Calu3 (cell line): ENCODE measurements at regions not wholly inside any gene's neighbourhood (a gene's known extent, or its start where the extent isn't known, plus 50 kb on each side); places are given as distances from the start of the nearest gene placed in this dataset.

Source experiments
- BruUV-seq: library from RNA; stranded (reverse); fragments of 400-500 nt; replicated peaks from 2 replicates; lab custom pipeline; 2021; lab: Mats Ljungman, UMichigan
- CTCF ChIA-PET: fragments of 300-600 bp; sonication (Branson Sonifier 250); formaldehyde crosslinking; loops from one replicate; lab custom pipeline; 2022; ENCODE audit warnings: antibody characterized with exemption; lab: Charles Lee
- DNase-seq: peaks from one replicate; pipeline ENCODE4 v3.0.0; 2022
- H3K27ac Mint-ChIP-seq: one replicate; pipeline ENCODE4 v1.8.0; 2022; ENCODE audit warnings: mixed read lengths; ENCODE audit not compliant: unreplicated experiment
- H3K27me3 Mint-ChIP-seq: one replicate; pipeline ENCODE4 v1.8.0; 2022; ENCODE audit warnings: mixed read lengths; ENCODE audit not compliant: unreplicated experiment
- H3K36me3 Mint-ChIP-seq: one replicate; pipeline ENCODE4 v1.8.0; 2022; ENCODE audit warnings: mild to moderate bottlenecking, moderate library complexity, mixed read lengths; ENCODE audit not compliant: insufficient read depth, unreplicated experiment
- H3K4me1 Mint-ChIP-seq: one replicate; pipeline ENCODE4 v1.8.0; 2022; ENCODE audit warnings: mild to moderate bottlenecking, low read depth, mixed read lengths; ENCODE audit not compliant: unreplicated experiment
- H3K4me3 Mint-ChIP-seq: one replicate; pipeline ENCODE4 v1.8.0; 2022; ENCODE audit warnings: mild to moderate bottlenecking, low read depth, moderate library complexity, mixed read lengths; ENCODE audit not compliant: unreplicated experiment
- H3K9me3 Mint-ChIP-seq: one replicate; pipeline ENCODE4 v1.8.0; 2022; ENCODE audit warnings: low read depth, mixed read lengths; ENCODE audit not compliant: unreplicated experiment
- intact Hi-C: fragments of 100-400 bp; cut with micrococcal nuclease; formaldehyde crosslinking; loops from one replicate; pipeline ENCODE4 v1.10.0; 2022; ENCODE audit not compliant: unreplicated experiment
- TF ChIP-seq, protein P1 (sequence below): fragments of 200-600 bp; IDR thresholded peaks from one replicate; pipeline ENCODE4 v1.8.0; 2022; ENCODE audit warnings: antibody characterized with exemption; ENCODE audit not compliant: unreplicated experiment

DNA sequence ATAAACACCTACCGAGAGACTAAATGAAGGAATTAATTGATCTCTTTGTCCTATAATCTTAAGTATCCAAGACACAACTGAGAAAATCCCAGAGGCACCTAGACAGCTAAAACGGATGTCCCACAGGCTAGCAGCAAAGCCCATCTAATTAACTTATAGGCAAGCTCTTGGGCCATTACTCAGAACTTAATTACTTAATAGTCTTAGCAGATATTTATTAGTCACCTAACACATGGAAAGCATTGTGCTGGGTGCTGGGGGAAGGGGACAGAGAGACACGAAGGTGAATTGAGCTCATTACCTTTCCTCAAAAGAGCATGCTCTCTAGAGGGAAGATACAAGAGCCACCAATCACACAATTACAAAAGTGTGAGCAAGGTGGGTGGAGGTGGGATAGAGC is 189.8 kb upstream of the PROK2 start:
- CTCF ChIA-PET, result no interaction called here
- TF ChIP-seq, protein P1, sequence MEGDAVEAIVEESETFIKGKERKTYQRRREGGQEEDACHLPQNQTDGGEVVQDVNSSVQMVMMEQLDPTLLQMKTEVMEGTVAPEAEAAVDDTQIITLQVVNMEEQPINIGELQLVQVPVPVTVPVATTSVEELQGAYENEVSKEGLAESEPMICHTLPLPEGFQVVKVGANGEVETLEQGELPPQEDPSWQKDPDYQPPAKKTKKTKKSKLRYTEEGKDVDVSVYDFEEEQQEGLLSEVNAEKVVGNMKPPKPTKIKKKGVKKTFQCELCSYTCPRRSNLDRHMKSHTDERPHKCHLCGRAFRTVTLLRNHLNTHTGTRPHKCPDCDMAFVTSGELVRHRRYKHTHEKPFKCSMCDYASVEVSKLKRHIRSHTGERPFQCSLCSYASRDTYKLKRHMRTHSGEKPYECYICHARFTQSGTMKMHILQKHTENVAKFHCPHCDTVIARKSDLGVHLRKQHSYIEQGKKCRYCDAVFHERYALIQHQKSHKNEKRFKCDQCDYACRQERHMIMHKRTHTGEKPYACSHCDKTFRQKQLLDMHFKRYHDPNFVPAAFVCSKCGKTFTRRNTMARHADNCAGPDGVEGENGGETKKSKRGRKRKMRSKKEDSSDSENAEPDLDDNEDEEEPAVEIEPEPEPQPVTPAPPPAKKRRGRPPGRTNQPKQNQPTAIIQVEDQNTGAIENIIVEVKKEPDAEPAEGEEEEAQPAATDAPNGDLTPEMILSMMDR, result no peak
- Mint-ChIP-seq H3K4me1 (peaks cover 18% of the 10 kb centered on the region), H3K36me3 (no peaks in the 10 kb centered on the region), H3K9me3 (peaks cover 3% of the 10 kb centered on the region), H3K27ac (no peak overlapping the region), H3K27me3 (peaks cover 83% of the 10 kb centered on the region), H3K4me3 (no peak overlapping the region)
- DNase-seq, result no peak
- BruUV-seq, result no TSS peak
- intact Hi-C loops, result no loop called here

DNA sequence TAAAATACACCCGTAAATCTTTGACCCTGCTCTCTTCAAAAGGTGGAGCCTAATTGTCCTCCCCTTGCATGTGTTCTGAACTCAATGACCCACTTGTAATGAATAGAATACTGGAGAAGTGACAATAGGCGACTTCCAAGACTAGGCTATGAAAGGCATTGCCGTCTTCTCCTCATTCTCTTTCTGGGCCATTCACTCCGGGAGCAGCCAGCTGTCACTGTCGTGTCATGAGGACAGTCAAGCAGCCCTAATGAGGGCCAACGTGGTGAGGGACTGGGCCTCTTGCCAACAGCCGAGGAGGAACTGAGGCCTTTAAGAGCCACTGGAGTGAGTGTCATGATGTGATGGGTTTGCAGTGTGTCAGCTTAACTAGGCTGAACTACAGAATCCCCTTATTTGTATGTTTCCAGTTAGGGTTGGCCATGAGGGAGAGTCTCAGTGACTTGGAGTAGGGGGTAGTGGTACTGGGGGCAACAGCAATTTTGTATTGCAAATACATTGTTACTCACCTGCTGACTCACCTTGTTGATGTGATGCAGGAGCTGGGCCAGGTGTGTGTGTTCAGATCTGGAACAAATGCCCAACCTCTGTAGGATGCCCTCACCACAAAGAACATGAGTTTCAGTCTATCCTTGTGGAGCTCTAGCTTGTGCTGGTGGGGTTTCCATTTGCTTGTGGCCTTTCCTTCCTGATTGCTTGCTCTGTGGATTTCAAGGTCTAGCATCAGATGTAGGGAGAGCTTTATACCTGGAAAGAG is 188.5 kb upstream of the PROK2 start:
- Mint-ChIP-seq H3K4me3 (no peak overlapping the region), H3K9me3 (peaks cover 3% of the 10 kb centered on the region), H3K36me3 (no peaks in the 10 kb centered on the region), H3K27me3 (peaks cover 80% of the 10 kb centered on the region), H3K27ac (no peak overlapping the region), H3K4me1 (peaks cover 8% of the 10 kb centered on the region)
- TF ChIP-seq, protein P1, result no peak
- CTCF ChIA-PET, result no interaction called here
- DNase-seq, result no peak
- intact Hi-C loops, result no loop called here
- no TSS peak for BruUV-seq

DNA sequence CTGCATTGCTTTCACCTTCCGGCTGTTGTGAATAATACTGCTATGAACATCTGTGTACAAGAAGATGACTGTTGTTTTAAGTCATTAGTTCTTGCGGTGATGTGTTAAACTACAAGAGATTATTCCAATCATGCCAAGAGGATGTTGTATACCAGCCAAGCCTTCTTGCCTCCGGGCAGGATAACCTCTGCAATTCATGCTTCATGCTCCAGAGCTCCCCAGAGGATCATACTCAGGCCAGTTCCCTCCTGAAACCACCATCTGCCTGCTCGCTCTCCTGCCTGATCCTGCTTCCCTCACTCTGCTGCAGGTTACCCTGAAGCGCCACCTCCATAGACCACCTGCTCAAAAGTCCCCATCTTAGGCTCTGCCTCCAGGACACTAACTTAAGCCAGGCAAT is 187.1 kb upstream of the PROK2 start:
- H3K9me3 Mint-ChIP-seq, result peaks cover 3% of the 10 kb centered on the region
- DNase-seq, result no peak
- H3K27ac Mint-ChIP-seq, result no peak overlapping the region
- BruUV-seq, result no TSS peak
- no peaks in the 10 kb centered on the region for H3K4me1 Mint-ChIP-seq
- TF ChIP-seq, protein P1, result no peak
- no peak overlapping the region for H3K4me3 Mint-ChIP-seq
- CTCF ChIA-PET, result interaction anchor here (0.6 kb wide), 1 partner anchor 14 kb away, joined by 3 read pairs; no protein-coding TSS in a partner anchor
- intact Hi-C loops, result no loop called here
- H3K27me3 Mint-ChIP-seq, result peaks cover 80% of the 10 kb centered on the region
- H3K36me3 Mint-ChIP-seq, result no peaks in the 10 kb centered on the region

DNA sequence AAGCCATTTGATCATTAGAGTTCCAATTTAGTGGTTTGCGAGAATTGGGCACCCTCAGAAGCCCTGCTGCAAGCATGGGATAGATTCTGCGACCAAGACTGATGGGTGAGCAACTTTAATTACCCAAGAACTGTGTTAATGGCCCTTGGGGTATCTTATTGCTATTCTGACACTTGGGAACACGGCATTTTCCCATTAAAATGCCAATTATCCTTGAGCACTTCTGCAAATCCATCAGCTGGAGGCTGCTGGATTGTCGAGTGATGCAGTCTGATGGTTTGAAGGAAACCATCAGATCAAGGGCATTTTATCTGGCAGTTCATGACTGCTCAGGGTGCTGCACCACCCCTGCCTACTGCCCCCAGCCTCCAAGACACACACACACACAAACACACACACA is 183.6 kb upstream of the PROK2 start:
- Mint-ChIP-seq H3K9me3 (no peaks in the 10 kb centered on the region), H3K27ac (no peak overlapping the region), H3K4me3 (no peak overlapping the region), H3K27me3 (peaks cover 80% of the 10 kb centered on the region), H3K36me3 (no peaks in the 10 kb centered on the region), H3K4me1 (no peaks in the 10 kb centered on the region)
- no TSS peak for BruUV-seq
- CTCF ChIA-PET, result no interaction called here
- DNase-seq, result no peak
- intact Hi-C loops, result no loop called here
- TF ChIP-seq, protein P1, result no peak
